ENCODE measurements at regions not wholly inside any gene's neighbourhood (a gene's known extent, or its start where the extent isn't known, plus 50 kb on each side); places are given as distances from the start of the nearest gene placed in this dataset.

- TF ChIP-seq, protein P1, sequence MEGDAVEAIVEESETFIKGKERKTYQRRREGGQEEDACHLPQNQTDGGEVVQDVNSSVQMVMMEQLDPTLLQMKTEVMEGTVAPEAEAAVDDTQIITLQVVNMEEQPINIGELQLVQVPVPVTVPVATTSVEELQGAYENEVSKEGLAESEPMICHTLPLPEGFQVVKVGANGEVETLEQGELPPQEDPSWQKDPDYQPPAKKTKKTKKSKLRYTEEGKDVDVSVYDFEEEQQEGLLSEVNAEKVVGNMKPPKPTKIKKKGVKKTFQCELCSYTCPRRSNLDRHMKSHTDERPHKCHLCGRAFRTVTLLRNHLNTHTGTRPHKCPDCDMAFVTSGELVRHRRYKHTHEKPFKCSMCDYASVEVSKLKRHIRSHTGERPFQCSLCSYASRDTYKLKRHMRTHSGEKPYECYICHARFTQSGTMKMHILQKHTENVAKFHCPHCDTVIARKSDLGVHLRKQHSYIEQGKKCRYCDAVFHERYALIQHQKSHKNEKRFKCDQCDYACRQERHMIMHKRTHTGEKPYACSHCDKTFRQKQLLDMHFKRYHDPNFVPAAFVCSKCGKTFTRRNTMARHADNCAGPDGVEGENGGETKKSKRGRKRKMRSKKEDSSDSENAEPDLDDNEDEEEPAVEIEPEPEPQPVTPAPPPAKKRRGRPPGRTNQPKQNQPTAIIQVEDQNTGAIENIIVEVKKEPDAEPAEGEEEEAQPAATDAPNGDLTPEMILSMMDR (optimal IDR thresholded peaks at IDR 0.05 in 1 of 3, IDR thresholded peaks at IDR 0.05 in 1 of 3, conservative IDR thresholded peaks at IDR 0.05 in 1 of 3; ENCODE audit: extremely low read depth in 1 of 3, insufficient read depth in 2 of 3, low read length in 3 of 3) = no peak
- no peak for TF ChIP-seq EZH2 (IDR thresholded peaks at IDR 0.05; ENCODE audit: low read length)
These were observed 748.6 kb downstream of the STPG2 start for GRCh38 chr4:97394653-97395052.

All from keratinocyte (primary cell).